Activated naive CD4-positive, alpha-beta T cell treated with anti-CD3 and anti-CD28 coated beads for 36 hours (primary cell): ENCODE measurements at regions not wholly inside any gene's neighbourhood (a gene's known extent, or its start where the extent isn't known, plus 50 kb on each side); places are given as distances from the start of the nearest gene placed in this dataset.
"Not testable (repeated sequence)": the region's sequence is repeated elsewhere in the genome, so short reads cannot be mapped to it uniquely, and the experiment has no call there.

Experiments used
- CTCF ChIA-PET: fragments of 350-600 bp; sonication (Branson Sonifier 250); formaldehyde crosslinking; loops from one replicate; lab custom pipeline; 2021; ENCODE audit warnings: antibody characterized with exemption; lab: Charles Lee
- DNase-seq: peaks from one replicate; pipeline ENCODE4 v3.0.0-alpha.2; 2020
- H3K27ac Mint-ChIP-seq: one replicate; pipeline ENCODE4 v1.8.0; 2021; ENCODE audit warnings: mild to moderate bottlenecking, mixed read lengths
- H3K27me3 Mint-ChIP-seq: one replicate; pipeline ENCODE4 v1.8.0; 2021; ENCODE audit warnings: low read depth, mixed read lengths
- H3K36me3 Mint-ChIP-seq: one replicate; pipeline ENCODE4 v1.8.0; 2021; ENCODE audit warnings: low read depth, mixed read lengths
- H3K4me1 Mint-ChIP-seq: one replicate; pipeline ENCODE4 v1.8.0; 2021; ENCODE audit warnings: low read depth, mixed read lengths
- H3K4me3 Mint-ChIP-seq: one replicate; pipeline ENCODE4 v1.8.0; 2021; ENCODE audit warnings: mild to moderate bottlenecking, moderate library complexity, mixed read lengths
- H3K9me3 Mint-ChIP-seq: one replicate; pipeline ENCODE4 v1.8.0; 2021; ENCODE audit warnings: mixed read lengths
- intact Hi-C: fragments of 100-400 bp; cut with micrococcal nuclease; formaldehyde crosslinking; loops from one replicate; pipeline ENCODE4 v1.15.1; 2023

- H3K4me3 Mint-ChIP-seq, H3K27me3 Mint-ChIP-seq, DNase-seq, intact Hi-C loops, H3K4me1 Mint-ChIP-seq, H3K27ac Mint-ChIP-seq, CTCF ChIA-PET, H3K9me3 Mint-ChIP-seq, H3K36me3 Mint-ChIP-seq: not testable (repeated sequence)
These were observed 162.5 kb upstream of the TGIF2LX start for GRCh38 chrX:89759076-89759685.

GRCh38 chrX:89771639-89772038, 150.1 kb upstream of the TGIF2LX start:
- CTCF ChIA-PET, H3K4me3 Mint-ChIP-seq, H3K36me3 Mint-ChIP-seq: not testable (repeated sequence)

GRCh38 chrX:89811440-89811839, 110.3 kb upstream of the TGIF2LX start:
- H3K4me1 Mint-ChIP-seq, H3K9me3 Mint-ChIP-seq, H3K4me3 Mint-ChIP-seq, CTCF ChIA-PET, DNase-seq, intact Hi-C loops, H3K27ac Mint-ChIP-seq, H3K36me3 Mint-ChIP-seq, H3K27me3 Mint-ChIP-seq: not testable (repeated sequence)

More at GRCh38 chrX:89771639-89772038, 150.1 kb upstream of the TGIF2LX start:
- H3K4me1 Mint-ChIP-seq, H3K27ac Mint-ChIP-seq, H3K27me3 Mint-ChIP-seq, intact Hi-C loops, H3K9me3 Mint-ChIP-seq, DNase-seq: not testable (repeated sequence)

GRCh38 chrX:89839723-89840122, 82.0 kb upstream of the TGIF2LX start:
- H3K9me3 Mint-ChIP-seq, H3K4me3 Mint-ChIP-seq, H3K27me3 Mint-ChIP-seq, H3K36me3 Mint-ChIP-seq, intact Hi-C loops, CTCF ChIA-PET, H3K4me1 Mint-ChIP-seq, H3K27ac Mint-ChIP-seq, DNase-seq: not testable (repeated sequence)

- H3K4me3 Mint-ChIP-seq, H3K4me1 Mint-ChIP-seq, H3K9me3 Mint-ChIP-seq, H3K36me3 Mint-ChIP-seq, CTCF ChIA-PET, H3K27me3 Mint-ChIP-seq, H3K27ac Mint-ChIP-seq, intact Hi-C loops: not testable (repeated sequence)
- peak; percentile 3 for DNase-seq
These were observed 50.0 kb upstream of the TGIF2LX start for GRCh38 chrX:89871662-89872061.
